ENCODE measurements at regions not wholly inside any gene's neighbourhood (a gene's known extent, or its start where the extent isn't known, plus 50 kb on each side); places are given as distances from the start of the nearest gene placed in this dataset.
"Not testable (repeated sequence)": the region's sequence is repeated elsewhere in the genome, so short reads cannot be mapped to it uniquely, and the experiment has no call there.

- H3K27me3 Mint-ChIP-seq: peaks cover 9% of the 10 kb centered on the region
- ATAC-seq (no peak), DNase-seq (no peak)
- H3K9me3 Mint-ChIP-seq (ENCODE audit: low read depth): no peaks in the 10 kb centered on the region
- H3K36me3 Mint-ChIP-seq (ENCODE audit: low read depth): no peaks in the 10 kb centered on the region
- no peak overlapping the region for H3K4me3 Mint-ChIP-seq
- ChIA-PET POLR2A (no interaction called here), CTCF (interaction anchor here (0.7 to 1.6 kb wide), 3 partner anchors 17 to 1113 kb away, joined by 3 to 5 read pairs (median 3); no protein-coding TSS in a partner anchor)
- H3K4me1 Mint-ChIP-seq: peaks cover 8% of the 10 kb centered on the region
- intact Hi-C loops (cut with DNase I, micrococcal nuclease): no loop called here
- H3K27ac Mint-ChIP-seq: no peak overlapping the region
Observed at GRCh38 chr13:50609011-50609410, 234.5 kb downstream of the DLEU7 start.

DNA sequence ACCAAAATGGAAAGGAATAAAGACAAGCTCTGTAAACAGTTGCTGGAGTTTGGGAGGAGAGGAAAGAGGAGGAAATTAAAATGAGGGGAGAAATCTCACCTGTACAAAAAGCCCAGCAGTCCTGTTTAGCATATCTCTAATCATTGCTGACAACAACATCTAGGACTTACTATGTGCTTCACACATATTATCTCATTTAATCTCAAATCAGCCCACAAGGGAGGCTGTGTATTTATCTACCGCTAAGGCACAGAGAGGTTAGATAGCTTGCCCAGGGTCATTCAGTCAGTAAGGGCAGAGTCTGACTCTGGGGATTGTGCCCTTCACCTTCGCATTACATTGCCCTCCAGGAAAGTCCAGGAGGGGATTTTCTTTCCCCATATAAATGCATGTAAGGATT is 233.3 kb downstream of the DLEU7 start:
- CTCF ChIA-PET: interaction anchor here (0.9 kb wide), 1 partner anchor 176 kb away, joined by 3 read pairs; no protein-coding TSS in a partner anchor
- H3K36me3 Mint-ChIP-seq (ENCODE audit: low read depth): no peaks in the 10 kb centered on the region
- H3K9me3 Mint-ChIP-seq (ENCODE audit: low read depth): no peaks in the 10 kb centered on the region
- no peak overlapping the region for H3K27ac Mint-ChIP-seq
- no peak for DNase-seq
- peaks cover 9% of the 10 kb centered on the region for H3K27me3 Mint-ChIP-seq
- POLR2A ChIA-PET: no interaction called here
- no peak for ATAC-seq
- intact Hi-C loops (cut with DNase I, micrococcal nuclease): no loop called here
- no peak overlapping the region for H3K4me3 Mint-ChIP-seq
- H3K4me1 Mint-ChIP-seq: peaks cover 8% of the 10 kb centered on the region

- peaks cover 9% of the 10 kb centered on the region for H3K27me3 Mint-ChIP-seq
- H3K4me1 Mint-ChIP-seq: peaks cover 8% of the 10 kb centered on the region
- no peak overlapping the region for H3K27ac Mint-ChIP-seq
- ChIA-PET POLR2A (no interaction called here), CTCF (interaction anchor here (0.6 to 0.9 kb wide), 2 partner anchors 144 to 175 kb away, joined by 3 read pairs; no protein-coding TSS in a partner anchor)
- DNase-seq (no peak), ATAC-seq (no peak)
- no peaks in the 10 kb centered on the region for H3K36me3 Mint-ChIP-seq (ENCODE audit: low read depth)
- H3K4me3 Mint-ChIP-seq: no peak overlapping the region
- intact Hi-C loops (cut with DNase I, micrococcal nuclease): no loop called here
- H3K9me3 Mint-ChIP-seq (ENCODE audit: low read depth): no peaks in the 10 kb centered on the region
Observed at GRCh38 chr13:50611117-50611781, 232.2 kb downstream of the DLEU7 start.

- ATAC-seq: peak; percentile 36
- Mint-ChIP-seq H3K36me3 (ENCODE audit: low read depth) (no peaks in the 10 kb centered on the region), H3K4me3 (no peak overlapping the region), H3K4me1 (peaks cover 8% of the 10 kb centered on the region), H3K9me3 (ENCODE audit: low read depth) (no peaks in the 10 kb centered on the region), H3K27me3 (peaks cover 9% of the 10 kb centered on the region), H3K27ac (no peak overlapping the region)
- DNase-seq: no peak
- ChIA-PET POLR2A (no interaction called here), CTCF (interaction anchor here (1.0 kb wide), 1 partner anchor 12 kb away, joined by 3 read pairs; no protein-coding TSS in a partner anchor)
- intact Hi-C loops (cut with DNase I, micrococcal nuclease): no loop called here
Observed at GRCh38 chr13:50612717-50613116, 230.8 kb downstream of the DLEU7 start.

DNA sequence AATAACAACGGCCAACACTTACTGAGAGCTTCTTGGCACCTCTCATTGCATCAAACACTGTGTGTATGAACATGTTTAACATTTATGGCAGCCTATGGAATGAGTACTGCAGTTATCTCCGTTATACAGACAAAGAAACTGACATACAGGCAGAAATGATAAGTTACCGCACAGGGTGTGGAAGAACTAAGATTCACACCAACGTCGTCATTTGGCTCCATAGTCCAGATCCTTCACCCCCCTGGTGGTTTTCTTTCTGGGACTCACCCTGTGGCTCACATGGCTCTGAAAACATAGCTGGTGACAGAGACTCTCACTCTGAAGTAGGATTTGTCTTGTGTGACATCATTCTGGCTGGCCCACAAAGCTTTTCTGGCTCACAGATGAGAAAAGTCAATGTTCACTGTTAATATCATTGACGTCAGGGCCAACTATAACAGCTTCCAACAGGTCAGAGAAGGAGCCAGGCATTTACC is 230.1 kb downstream of the DLEU7 start:
- Mint-ChIP-seq H3K4me1 (peaks cover 8% of the 10 kb centered on the region), H3K27ac (no peak overlapping the region), H3K27me3 (peaks cover 9% of the 10 kb centered on the region), H3K4me3 (no peak overlapping the region), H3K36me3 (ENCODE audit: low read depth) (no peaks in the 10 kb centered on the region), H3K9me3 (ENCODE audit: low read depth) (no peaks in the 10 kb centered on the region)
- intact Hi-C loops (cut with DNase I, micrococcal nuclease): no loop called here
- ChIA-PET CTCF (interaction anchor here (1.0 kb wide), 1 partner anchor 13 kb away, joined by 3 read pairs; no protein-coding TSS in a partner anchor), POLR2A (no interaction called here)
- ATAC-seq (no peak), DNase-seq (no peak)

DNA sequence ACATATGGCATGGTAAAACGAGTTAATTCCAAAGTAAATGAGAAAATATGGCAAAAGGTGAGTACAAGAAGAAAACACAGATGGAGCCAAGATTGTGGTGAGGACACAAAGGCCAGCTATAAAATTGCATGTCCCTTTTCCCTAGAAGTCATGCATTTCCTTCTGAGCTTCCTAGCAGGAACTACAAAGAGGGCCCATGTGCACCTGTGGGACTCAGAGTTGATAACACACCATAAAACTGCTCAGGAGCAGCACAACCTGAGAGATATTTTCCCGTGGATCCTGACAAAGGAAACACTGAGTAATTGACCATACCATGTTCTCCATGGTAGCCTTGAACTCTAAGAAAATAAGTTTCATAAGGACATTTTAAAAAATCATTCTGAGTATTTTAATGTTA is 228.3 kb downstream of the DLEU7 start:
- Mint-ChIP-seq H3K27ac (no peak overlapping the region), H3K27me3 (peaks cover 1% of the 10 kb centered on the region), H3K9me3 (ENCODE audit: low read depth) (no peaks in the 10 kb centered on the region), H3K4me1 (peaks cover 6% of the 10 kb centered on the region), H3K36me3 (ENCODE audit: low read depth) (no peaks in the 10 kb centered on the region), H3K4me3 (no peak overlapping the region)
- DNase-seq (no peak), ATAC-seq (no peak)
- intact Hi-C loops (cut with DNase I, micrococcal nuclease): no loop called here
- ChIA-PET POLR2A (no interaction called here), CTCF (no interaction called here)

DNA sequence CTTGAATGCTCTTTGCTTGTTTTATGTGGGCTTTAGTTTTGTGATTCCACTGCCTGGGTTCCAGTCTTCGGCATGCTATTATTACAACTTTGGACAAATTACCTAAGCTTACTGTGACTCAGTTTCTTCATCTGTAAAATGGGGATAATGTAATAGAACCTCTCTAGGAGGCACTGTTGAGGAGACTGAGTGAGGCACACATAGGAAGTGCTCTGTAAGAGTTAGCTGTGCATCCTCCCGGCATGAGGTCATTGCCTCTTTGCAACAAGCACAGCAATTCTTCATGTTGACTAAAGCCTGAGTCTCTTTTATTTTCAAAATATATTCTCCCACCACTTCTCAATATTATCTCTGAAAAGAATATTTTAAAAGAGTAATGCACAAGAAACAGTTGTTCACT is 227.4 kb downstream of the DLEU7 start:
- ChIA-PET CTCF (no interaction called here), POLR2A (no interaction called here)
- intact Hi-C loops (cut with DNase I, micrococcal nuclease): no loop called here
- H3K4me1 Mint-ChIP-seq: peaks cover 3% of the 10 kb centered on the region
- H3K9me3 Mint-ChIP-seq (ENCODE audit: low read depth): no peaks in the 10 kb centered on the region
- no peak overlapping the region for H3K27ac Mint-ChIP-seq
- ATAC-seq (no peak), DNase-seq (no peak)
- no peaks in the 10 kb centered on the region for H3K36me3 Mint-ChIP-seq (ENCODE audit: low read depth)
- H3K27me3 Mint-ChIP-seq: no peaks in the 10 kb centered on the region
- no peak overlapping the region for H3K4me3 Mint-ChIP-seq

- CTCF ChIA-PET: no interaction called here
- intact Hi-C loops (cut with DNase I, micrococcal nuclease): no loop called here
Observed at GRCh38 chr13:50617134-50617721, 226.3 kb downstream of the DLEU7 start.

GRCh38 chr13:50618206-50618605 is 225.3 kb downstream of the DLEU7 start:
- no peaks in the 10 kb centered on the region for H3K9me3 Mint-ChIP-seq (ENCODE audit: low read depth)
- H3K4me1 Mint-ChIP-seq: no peaks in the 10 kb centered on the region
- no peak overlapping the region for H3K27ac Mint-ChIP-seq
- DNase-seq (no peak), ATAC-seq (no peak)
- intact Hi-C loops (cut with DNase I, micrococcal nuclease): no loop called here
- no peak overlapping the region for H3K4me3 Mint-ChIP-seq
- ChIA-PET CTCF (interaction anchor here (0.6 kb wide), 1 partner anchor 1309 kb away, joined by 5 read pairs; no protein-coding TSS in a partner anchor), POLR2A (no interaction called here)
- H3K36me3 Mint-ChIP-seq (ENCODE audit: low read depth): no peaks in the 10 kb centered on the region
- H3K27me3 Mint-ChIP-seq: peaks cover 3% of the 10 kb centered on the region

More at GRCh38 chr13:50617134-50617721, 226.3 kb downstream of the DLEU7 start:
- DNase-seq: no peak
- Mint-ChIP-seq H3K36me3 (ENCODE audit: low read depth) (no peaks in the 10 kb centered on the region), H3K4me1 (no peaks in the 10 kb centered on the region), H3K27ac (no peak overlapping the region), H3K4me3 (no peak overlapping the region), H3K9me3 (ENCODE audit: low read depth) (no peaks in the 10 kb centered on the region), H3K27me3 (no peaks in the 10 kb centered on the region)
- POLR2A ChIA-PET: interaction anchor here (0.6 kb wide), 1 partner anchor 842 kb away, joined by 3 read pairs; no protein-coding TSS in a partner anchor
- ATAC-seq: no peak

DNA sequence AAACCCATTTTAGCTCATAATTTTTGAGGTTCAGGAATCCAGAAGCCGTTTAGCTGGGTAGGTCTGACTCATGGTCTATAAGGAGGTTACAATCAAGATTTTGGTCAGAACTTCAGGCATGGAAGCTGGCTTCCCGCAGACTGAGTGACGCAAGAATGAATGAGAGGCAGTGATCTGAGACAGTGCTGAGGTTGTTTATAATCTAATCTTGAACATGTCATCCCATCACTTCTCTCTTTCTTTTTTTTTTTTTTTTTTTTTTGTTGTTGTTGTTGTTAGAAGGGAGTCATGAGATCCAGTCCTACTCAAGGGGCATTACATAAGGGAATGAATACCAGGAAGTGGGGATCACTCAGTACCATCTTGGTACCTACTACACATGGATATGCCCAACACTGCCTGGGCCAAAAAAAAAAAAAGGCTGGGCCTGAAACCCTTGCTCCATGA is 217.4 kb downstream of the DLEU7 start:
- ChIA-PET CTCF (interaction anchor here (1.4 kb wide), 1 partner anchor 9 kb away, joined by 3 read pairs; no protein-coding TSS in a partner anchor), POLR2A (no interaction called here)
- ATAC-seq: no peak
- Mint-ChIP-seq H3K9me3 (ENCODE audit: low read depth) (no peaks in the 10 kb centered on the region), H3K4me1 (no peaks in the 10 kb centered on the region), H3K27me3 (peaks cover 6% of the 10 kb centered on the region), H3K27ac (no peak overlapping the region), H3K4me3 (no peak overlapping the region), H3K36me3 (ENCODE audit: low read depth) (no peaks in the 10 kb centered on the region)
- DNase-seq: no peak
- intact Hi-C loops (cut with DNase I, micrococcal nuclease): no loop called here

DNA sequence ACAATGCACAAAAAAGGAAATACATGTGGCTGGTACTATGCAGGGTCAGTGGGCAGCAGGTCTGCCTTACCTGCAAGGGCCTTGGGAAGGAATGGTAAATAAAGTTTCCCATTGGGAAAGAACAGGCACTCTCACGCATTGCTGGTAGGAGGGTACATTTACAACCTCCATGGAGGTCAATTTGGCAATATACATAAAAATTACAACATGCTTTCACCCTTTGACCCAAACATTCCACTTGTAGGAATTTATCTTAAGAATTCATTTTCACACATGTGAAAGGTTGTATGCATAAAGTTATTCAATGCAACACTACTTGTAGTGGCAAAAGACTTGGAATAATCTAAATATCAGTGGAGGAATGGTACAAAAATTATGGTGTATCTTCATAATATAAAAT is 216.4 kb downstream of the DLEU7 start:
- H3K36me3 Mint-ChIP-seq (ENCODE audit: low read depth): no peaks in the 10 kb centered on the region
- ChIA-PET CTCF (interaction anchor here (0.5 kb wide), 1 partner anchor 9 kb away, joined by 3 read pairs; no protein-coding TSS in a partner anchor), POLR2A (no interaction called here)
- H3K27me3 Mint-ChIP-seq: peaks cover 6% of the 10 kb centered on the region
- no peaks in the 10 kb centered on the region for H3K9me3 Mint-ChIP-seq (ENCODE audit: low read depth)
- no peak overlapping the region for H3K4me3 Mint-ChIP-seq
- H3K27ac Mint-ChIP-seq: no peak overlapping the region
- DNase-seq (no peak), ATAC-seq (no peak)
- intact Hi-C loops (cut with DNase I, micrococcal nuclease): no loop called here
- H3K4me1 Mint-ChIP-seq: no peaks in the 10 kb centered on the region

GRCh38 chr13:50628512-50628911 is 215.0 kb downstream of the DLEU7 start:
- DNase-seq; H3K27ac Mint-ChIP-seq; intact Hi-C loops (cut with DNase I, micrococcal nuclease); H3K27me3 Mint-ChIP-seq; H3K9me3 Mint-ChIP-seq (ENCODE audit: low read depth); H3K4me3 Mint-ChIP-seq; POLR2A ChIA-PET; CTCF ChIA-PET; ATAC-seq; H3K36me3 Mint-ChIP-seq (ENCODE audit: low read depth); H3K4me1 Mint-ChIP-seq: not testable (repeated sequence)

Measured in activated CD4-positive, alpha-beta T cell treated with anti-CD3 and anti-CD28 coated beads for 36 hours (primary cell).